OCI-LY1 (cell line): ENCODE measurements at regions not wholly inside any gene's neighbourhood (a gene's known extent, or its start where the extent isn't known, plus 50 kb on each side); places are given as distances from the start of the nearest gene placed in this dataset.

ENCODE experiments used
- H2AFZ ChIP-seq: fragments of 200-600 bp; sonication (generic), shearing (Covaris generic); 2 replicates; pipeline ENCODE4 v1.6.0; 2014; ENCODE audit warnings: antibody characterized with exemption, mild to moderate bottlenecking, low read length
- H3F3A ChIP-seq: fragments of 200-600 bp; sonication (generic), shearing (Covaris generic); 2 replicates; pipeline ENCODE4 v1.6.0; 2014; ENCODE audit warnings: mild to moderate bottlenecking, antibody characterized with exemption, low read length, moderate library complexity; ENCODE audit not compliant: insufficient read depth
- H3K27ac ChIP-seq: fragments of 200-600 bp; sonication (generic); 2 replicates; pipeline ENCODE4 v1.5.1; 2014; ENCODE audit warnings: low read length, mixed run types, mild to moderate bottlenecking, low read depth; ENCODE audit not compliant: poor library complexity, severe bottlenecking
- H3K27me3 ChIP-seq: fragments of 200-600 bp; sonication (generic); 2 replicates; pipeline ENCODE4 v1.6.0; 2014; ENCODE audit warnings: antibody characterized with exemption, mild to moderate bottlenecking, low read length, moderate library complexity; ENCODE audit not compliant: insufficient read depth
- H3K36me3 ChIP-seq: fragments of 200-600 bp; sonication (generic); 2 replicates; pipeline ENCODE4 v1.6.1; 2014; ENCODE audit warnings: mild to moderate bottlenecking, antibody characterized with exemption, low read length, moderate library complexity, mixed read lengths; ENCODE audit not compliant: insufficient read depth
- H3K4me1 ChIP-seq: fragments of 200-600 bp; sonication (generic); 2 replicates; pipeline ENCODE4 v1.5.1; 2014; ENCODE audit warnings: mild to moderate bottlenecking, low read length, moderate library complexity; ENCODE audit not compliant: insufficient read depth, severe bottlenecking
- H3K4me2 ChIP-seq: fragments of 200-600 bp; sonication (generic), shearing (Covaris generic); 2 replicates; pipeline ENCODE4 v1.6.1; 2014; ENCODE audit warnings: low read length
- H3K4me3 ChIP-seq: fragments of 200-600 bp; sonication (generic); 2 replicates; pipeline ENCODE4 v1.5.1; 2014; ENCODE audit warnings: low read length, low read depth, mild to moderate bottlenecking, mixed read lengths; ENCODE audit not compliant: poor library complexity, severe bottlenecking
- H3K79me2 ChIP-seq: fragments of 200-600 bp; shearing (Covaris generic); 2 replicates; pipeline ENCODE4 v1.6.1; 2016; ENCODE audit warnings: mixed run types, low read length, mixed read lengths; ENCODE audit not compliant: insufficient read depth
- H3K9ac ChIP-seq: fragments of 200-600 bp; sonication (generic), shearing (Covaris generic); 2 replicates; pipeline ENCODE4 v1.6.1; 2014; ENCODE audit warnings: mild to moderate bottlenecking, low read length, mixed read lengths
- H3K9me2 ChIP-seq: fragments of 200-600 bp; sonication (generic), shearing (Covaris generic); 2 replicates; pipeline ENCODE4 v1.6.1; 2014; ENCODE audit warnings: low read depth, mild to moderate bottlenecking, low read length, mixed read lengths
- H3K9me3 ChIP-seq: fragments of 200-600 bp; shearing (Covaris generic); 2 replicates; pipeline ENCODE4 v1.6.1; 2014; ENCODE audit warnings: low read length, mixed read lengths
- H4K20me1 ChIP-seq: fragments of 200-600 bp; sonication (generic), shearing (Covaris generic); 2 replicates; pipeline ENCODE4 v1.6.0; 2016; ENCODE audit warnings: mild to moderate bottlenecking, low read length; ENCODE audit not compliant: insufficient read depth
- EZH2 ChIP-seq: fragments of 200-600 bp; sonication (generic), shearing (Covaris generic); IDR thresholded peaks from 2 replicates; pipeline ENCODE4 v1.8.0; 2017; ENCODE audit warnings: borderline replicate concordance, mixed run types, mild to moderate bottlenecking, antibody characterized with exemption, low read length, moderate library complexity, mixed read lengths
- TF ChIP-seq, protein P1 (sequence below): fragments of 200-600 bp; sonication (generic), shearing (Covaris generic); IDR thresholded peaks from 2 replicates; pipeline ENCODE4 v1.5.1; 2017; ENCODE audit warnings: mild to moderate bottlenecking, antibody characterized with exemption, low read length, moderate library complexity, mixed read lengths

DNA sequence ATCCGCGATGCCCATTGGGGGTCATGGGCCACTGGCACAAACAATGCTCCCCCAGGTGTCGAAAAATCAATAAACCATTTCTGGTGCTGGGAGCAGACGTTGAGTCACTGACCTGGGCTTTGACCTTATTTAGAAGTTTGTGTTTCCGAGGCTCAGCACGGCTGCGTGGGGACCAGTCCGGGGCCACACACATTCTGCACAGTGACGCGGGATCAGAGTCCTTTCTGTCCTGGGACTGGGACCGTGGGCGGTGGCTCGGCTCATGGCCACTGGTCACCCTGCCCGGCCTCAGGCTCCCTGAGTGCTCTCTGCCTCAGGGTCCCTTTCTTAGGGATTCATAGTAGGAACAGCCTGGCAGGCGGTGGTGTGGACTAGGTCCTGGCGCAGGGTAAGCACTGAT is 1266.0 kb downstream of the BRD1 start:
- Histone ChIP-seq H3F3A (no peaks in the 10 kb centered on the region), H3K9me3 (no peaks in the 10 kb centered on the region), H3K4me1 (no peaks in the 10 kb centered on the region), H3K27me3 (no peaks in the 10 kb centered on the region; the same call in 1 of the 2 replicates), H3K36me3 (no peaks in the 10 kb centered on the region), H3K27ac (no peak overlapping the region), H3K9me2 (no peaks in the 10 kb centered on the region), H2AFZ (no peak overlapping the region), H4K20me1 (no peaks in the 10 kb centered on the region), H3K4me2 (no peak overlapping the region), H3K9ac (no peak overlapping the region), H3K79me2 (no peaks in the 10 kb centered on the region), H3K4me3 (no peak overlapping the region)
- TF ChIP-seq, protein P1, sequence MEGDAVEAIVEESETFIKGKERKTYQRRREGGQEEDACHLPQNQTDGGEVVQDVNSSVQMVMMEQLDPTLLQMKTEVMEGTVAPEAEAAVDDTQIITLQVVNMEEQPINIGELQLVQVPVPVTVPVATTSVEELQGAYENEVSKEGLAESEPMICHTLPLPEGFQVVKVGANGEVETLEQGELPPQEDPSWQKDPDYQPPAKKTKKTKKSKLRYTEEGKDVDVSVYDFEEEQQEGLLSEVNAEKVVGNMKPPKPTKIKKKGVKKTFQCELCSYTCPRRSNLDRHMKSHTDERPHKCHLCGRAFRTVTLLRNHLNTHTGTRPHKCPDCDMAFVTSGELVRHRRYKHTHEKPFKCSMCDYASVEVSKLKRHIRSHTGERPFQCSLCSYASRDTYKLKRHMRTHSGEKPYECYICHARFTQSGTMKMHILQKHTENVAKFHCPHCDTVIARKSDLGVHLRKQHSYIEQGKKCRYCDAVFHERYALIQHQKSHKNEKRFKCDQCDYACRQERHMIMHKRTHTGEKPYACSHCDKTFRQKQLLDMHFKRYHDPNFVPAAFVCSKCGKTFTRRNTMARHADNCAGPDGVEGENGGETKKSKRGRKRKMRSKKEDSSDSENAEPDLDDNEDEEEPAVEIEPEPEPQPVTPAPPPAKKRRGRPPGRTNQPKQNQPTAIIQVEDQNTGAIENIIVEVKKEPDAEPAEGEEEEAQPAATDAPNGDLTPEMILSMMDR, result no peak
- no peak for TF ChIP-seq EZH2

DNA sequence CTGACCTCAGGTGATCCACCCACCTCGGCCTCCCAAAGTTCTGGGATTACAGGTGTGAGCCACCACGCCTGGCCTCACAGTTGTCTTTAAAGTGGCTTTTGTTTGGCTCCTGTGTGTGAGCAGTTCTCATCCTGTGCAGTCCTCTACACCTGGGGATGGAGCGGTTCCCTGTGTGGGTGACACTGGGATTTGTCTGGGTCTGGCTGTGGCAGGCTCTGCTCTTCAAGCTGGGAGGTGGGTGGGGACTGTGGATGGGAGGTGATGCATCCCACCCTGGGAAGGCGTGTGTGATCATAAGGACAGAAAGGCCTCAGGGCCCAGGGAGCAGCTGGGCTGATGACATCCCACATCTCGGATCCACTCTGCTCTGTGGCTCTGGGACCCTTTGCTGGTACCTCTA is 1266.8 kb downstream of the BRD1 start:
- no peaks in the 10 kb centered on the region for H3K9me2 ChIP-seq
- H3K27me3 ChIP-seq, result no peaks in the 10 kb centered on the region
- H4K20me1 ChIP-seq, result no peaks in the 10 kb centered on the region
- H3F3A ChIP-seq, result no peaks in the 10 kb centered on the region
- H3K27ac ChIP-seq, result no peak overlapping the region
- no peak overlapping the region for H3K9ac ChIP-seq
- no peaks in the 10 kb centered on the region for H3K36me3 ChIP-seq
- no peaks in the 10 kb centered on the region for H3K4me1 ChIP-seq
- no peak overlapping the region for H2AFZ ChIP-seq
- no peaks in the 10 kb centered on the region for H3K79me2 ChIP-seq
- H3K4me2 ChIP-seq, result no peak overlapping the region
- H3K9me3 ChIP-seq, result no peaks in the 10 kb centered on the region
- TF ChIP-seq EZH2, result no peak
- TF ChIP-seq, protein P1, result no peak
- no peak overlapping the region for H3K4me3 ChIP-seq

DNA sequence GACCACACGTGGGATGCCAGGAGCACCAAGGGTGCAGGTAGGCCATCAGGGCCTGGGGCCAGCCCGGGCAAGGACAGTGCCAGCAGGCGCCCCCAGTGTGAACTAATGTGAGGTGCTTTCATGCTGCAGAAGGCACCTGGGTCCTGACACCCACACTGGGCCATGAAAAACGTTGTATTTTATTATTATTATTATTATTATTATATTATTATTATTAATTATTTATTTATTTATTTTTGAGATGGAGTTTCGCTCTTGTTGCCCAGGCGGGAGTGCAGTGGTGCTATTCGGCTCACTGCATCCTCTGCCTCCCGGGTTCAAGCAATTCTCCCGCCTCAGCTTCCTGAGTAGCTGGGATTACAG is 1267.3 kb downstream of the BRD1 start:
- no peaks in the 10 kb centered on the region for H3F3A ChIP-seq
- H3K9ac ChIP-seq, result no peak overlapping the region
- H3K4me2 ChIP-seq, result no peak overlapping the region
- no peak overlapping the region for H2AFZ ChIP-seq
- no peak for TF ChIP-seq EZH2
- TF ChIP-seq, protein P1, result no peak
- no peaks in the 10 kb centered on the region for H3K36me3 ChIP-seq
- no peak overlapping the region for H3K4me3 ChIP-seq
- no peaks in the 10 kb centered on the region for H3K27me3 ChIP-seq
- H3K4me1 ChIP-seq, result no peaks in the 10 kb centered on the region
- no peak overlapping the region for H3K27ac ChIP-seq
- H3K9me3 ChIP-seq, result no peaks in the 10 kb centered on the region
- no peaks in the 10 kb centered on the region for H3K79me2 ChIP-seq
- no peaks in the 10 kb centered on the region for H4K20me1 ChIP-seq
- H3K9me2 ChIP-seq, result no peaks in the 10 kb centered on the region
